NCI-H2196 (cell line): ENCODE measurements at regions not wholly inside any gene's neighbourhood (a gene's known extent, or its start where the extent isn't known, plus 50 kb on each side); places are given as distances from the start of the nearest gene placed in this dataset.
A peak's percentile ranks its signal among the peaks of the same experiment; 100 is the strongest.
"Not testable (repeated sequence)": the region's sequence is repeated elsewhere in the genome, so short reads cannot be mapped to it uniquely, and the experiment has no call there.

ENCODE experiments used
- DNase-seq: peaks from one replicate; lab custom pipeline; 2025; ENCODE audit not compliant: unreplicated experiment; lab: John Stamatoyannopoulos, UW

DNA sequence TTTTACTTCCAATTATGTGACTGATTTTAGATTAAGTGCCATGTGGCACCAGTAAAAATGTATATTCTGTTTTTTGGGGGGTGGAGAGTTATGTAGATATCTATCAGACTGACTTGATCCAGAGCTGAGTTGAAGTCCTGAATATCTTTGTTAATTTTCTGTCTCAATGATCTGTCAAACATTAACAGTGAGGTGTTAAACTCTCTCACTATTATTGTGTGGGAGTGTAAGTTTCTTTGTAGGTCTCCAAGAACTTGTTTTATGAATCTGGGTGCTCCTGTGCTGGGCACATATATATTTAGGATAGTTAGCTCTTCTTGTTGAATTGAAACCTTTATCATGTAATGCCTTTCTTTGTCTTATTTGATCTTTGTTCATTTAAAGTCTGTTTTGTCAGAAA is 276.5 kb upstream of the USP25 start:
- DNase-seq: no peak

DNA sequence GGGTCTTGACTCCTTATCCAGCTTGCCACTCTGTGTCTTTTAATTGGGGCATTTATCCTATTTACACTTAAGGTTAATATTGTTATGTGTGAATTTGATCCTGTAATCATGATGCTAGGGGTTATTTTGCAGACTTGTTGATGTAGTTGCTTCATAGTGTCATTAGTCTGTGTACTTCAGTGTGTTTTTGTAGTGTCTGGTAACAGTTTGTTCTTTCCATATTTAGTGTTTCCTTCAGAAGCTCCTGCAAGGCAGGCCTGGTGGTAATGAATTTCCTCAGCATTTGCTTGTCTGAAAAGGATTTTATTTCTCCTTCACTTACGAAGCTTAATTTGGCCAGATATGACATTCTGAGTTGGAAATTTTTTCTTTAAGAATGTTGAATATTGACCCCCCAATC is 276.0 kb upstream of the USP25 start:
- not testable (repeated sequence) for DNase-seq

DNA sequence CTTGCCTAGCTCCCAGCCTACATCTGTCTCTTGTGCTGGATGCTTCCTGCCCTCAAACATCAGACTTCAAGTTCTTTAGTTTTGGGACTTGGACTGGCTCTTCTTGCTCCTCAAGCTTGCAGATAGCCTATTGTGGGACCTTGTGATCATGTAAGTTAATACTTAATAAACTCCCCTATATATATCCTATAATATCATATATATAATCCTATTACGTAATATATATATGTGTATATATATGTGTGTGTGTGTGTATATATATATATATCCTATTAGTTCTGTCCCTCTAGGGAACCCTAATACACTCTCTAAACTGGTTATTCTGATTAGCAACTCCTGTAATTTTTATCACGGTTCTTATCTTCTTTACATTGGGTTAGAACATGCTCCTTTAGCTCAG is 274.9 kb upstream of the USP25 start:
- not testable (repeated sequence) for DNase-seq

DNA sequence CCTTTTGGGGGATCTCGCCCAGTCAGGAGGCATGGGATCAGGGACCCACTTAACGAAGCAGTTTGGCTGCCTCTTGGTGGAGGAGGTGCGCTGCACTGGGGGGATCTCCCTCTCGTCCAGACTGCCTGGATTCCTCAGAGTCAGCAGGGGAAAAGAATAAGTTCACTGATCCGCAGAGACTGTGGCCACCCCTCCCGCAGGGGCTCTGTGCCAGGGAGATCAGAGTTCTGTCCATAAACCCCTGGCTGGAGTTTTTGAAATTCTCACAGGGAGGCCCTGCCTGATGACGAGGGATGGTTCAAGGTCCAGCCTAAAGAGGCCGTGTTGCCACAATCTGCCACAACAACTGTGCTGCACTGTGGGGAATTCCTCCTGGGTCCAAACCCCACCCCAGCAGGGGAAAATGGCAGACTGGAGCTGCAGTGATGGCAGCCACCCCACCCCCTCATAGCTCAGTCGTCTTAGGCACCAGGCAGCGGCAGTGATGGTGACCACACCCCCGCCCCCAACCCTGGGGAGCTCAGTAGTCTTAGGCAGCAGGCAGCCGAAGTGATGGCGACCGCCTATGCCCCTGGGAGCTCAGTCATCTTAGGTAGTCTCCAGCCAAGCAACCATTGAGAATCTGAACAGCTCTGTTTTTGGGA is 273.8 kb upstream of the USP25 start:
- no peak for DNase-seq

DNA sequence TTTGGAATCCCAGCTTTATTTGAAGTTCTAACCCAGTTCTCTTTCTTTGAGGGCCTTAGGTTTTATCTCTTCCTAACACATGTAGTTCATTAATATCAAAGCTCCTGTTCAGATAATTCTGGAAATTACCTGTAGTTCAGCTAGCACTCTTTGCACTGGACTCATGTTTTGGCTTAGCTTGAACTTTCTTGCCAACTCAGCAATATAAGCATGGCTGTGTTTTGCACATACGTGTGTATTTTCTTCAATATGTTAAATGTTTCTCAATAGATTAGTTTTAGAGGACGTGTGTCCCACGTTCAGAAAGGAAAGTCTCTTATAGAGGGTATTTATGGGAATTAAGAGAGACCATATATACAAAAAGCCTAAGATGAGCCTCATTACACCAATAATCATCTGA is 271.8 kb upstream of the USP25 start:
- DNase-seq: no peak

DNA sequence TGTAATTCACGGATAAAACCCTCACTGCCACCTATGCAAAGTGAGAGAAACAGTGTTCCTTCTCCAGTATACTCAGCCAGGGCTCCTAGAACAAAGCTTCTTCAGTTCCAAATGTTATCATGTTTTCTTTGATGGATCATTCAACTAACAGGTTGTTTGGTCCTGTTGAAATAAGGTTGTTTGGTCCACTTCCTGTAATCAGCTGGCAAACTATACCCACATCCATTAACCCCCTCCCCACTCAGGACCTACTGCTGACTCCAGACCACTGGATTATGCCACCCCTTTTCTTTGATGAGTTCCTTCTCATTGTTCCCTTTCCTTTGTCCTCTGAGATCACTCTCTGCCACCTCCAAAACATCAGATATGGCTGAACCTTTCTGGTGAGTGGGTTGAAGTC is 267.7 kb upstream of the USP25 start:
- no peak for DNase-seq

DNA sequence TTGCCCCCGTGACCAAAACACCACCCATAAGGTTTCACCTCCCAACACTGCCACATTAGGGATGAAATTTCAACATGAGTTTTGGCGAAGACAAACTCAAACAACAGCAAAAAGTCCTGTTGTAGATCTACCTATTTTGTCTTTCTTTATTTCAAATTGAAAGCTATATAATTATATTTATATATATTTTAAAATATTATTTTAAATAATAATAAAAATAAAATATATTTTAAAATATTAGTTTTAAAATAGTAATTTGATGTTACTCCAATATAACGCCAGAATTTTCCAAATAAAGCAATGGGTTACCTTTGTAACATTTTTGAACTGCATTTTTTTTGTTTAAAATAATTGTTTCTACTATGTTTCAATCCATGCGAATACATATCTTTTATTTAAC is 263.5 kb upstream of the USP25 start:
- DNase-seq: no peak

DNA sequence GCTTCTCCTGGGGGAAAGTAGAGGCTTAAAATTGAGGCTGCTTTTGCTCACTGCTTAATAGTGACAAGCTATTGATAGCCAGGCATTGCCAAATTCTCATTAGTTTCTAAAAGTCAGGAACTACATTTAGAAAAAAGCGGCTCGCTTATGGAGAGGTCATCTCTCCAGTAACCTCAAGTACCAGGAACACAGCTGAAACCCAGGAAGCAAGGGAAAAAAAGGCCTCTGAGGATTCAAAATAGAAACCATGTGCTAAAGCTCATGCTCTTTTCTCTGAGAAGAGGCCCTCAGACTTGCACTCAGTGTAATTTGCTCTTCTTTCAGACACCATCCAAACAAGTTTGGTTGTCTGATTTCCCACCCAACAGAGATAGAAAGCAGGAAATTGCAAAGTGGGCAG is 261.4 kb upstream of the USP25 start:
- peak; percentile 30 for DNase-seq

DNA sequence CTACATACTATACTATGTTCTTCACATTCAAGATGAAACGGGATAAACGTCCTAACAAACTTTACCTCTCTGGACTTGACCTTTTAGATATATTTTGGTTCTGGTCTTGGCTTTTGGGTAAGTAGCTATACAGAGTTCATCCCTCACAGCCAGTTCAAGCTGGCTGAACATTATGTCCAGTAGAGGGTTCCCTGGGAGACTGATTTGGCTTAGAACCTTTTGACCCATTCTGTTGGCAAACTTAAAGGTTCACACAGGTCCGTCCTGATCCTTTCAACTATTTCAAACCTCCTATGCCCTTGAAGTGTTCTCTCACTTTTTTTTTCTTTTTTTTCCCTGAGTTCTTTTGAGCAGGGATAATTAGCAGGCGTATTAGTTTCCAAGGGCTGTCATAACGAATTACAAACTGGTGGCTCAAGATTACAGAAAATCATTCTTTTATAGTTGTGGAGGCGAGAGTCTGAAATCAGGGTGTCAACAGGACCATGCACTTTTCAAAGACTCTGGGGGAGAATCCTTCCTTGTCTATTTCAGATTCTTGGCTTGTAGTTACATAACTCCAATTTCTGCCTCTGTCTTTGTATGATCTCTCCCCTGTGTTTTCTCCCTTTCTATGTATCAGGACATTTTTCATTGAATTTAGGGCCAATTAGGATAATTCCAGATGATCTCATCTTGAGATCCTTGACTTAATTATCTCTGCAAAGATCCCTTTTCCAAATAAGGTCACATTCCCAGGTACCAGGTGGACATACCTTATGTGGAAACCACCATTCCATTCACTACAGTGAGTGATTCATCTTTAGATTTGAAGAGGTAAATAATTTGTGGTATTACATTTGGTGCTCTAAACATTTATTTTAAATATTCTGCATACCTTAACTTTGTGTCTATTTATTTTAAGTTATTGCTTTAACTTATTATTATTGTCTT is 257.4 kb upstream of the USP25 start:
- DNase-seq: no peak

DNA sequence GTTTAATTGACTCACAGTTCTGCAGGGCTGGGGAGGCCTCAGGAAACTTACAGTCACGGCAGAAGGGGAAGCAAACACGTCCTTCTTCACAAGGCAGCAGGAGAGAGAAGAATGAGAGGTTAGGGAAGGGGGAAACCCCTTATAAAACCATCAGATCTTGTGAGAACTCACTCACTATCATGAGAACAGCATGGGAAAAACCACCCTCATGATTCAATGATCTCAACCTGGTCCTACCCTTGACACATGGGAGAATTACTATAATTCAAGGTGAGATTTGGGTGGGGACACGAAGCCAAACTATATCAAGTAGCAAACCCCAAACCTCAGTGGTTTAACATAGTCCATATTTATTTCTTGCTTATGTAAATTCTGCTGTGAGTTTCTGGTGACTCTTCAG is 252.0 kb upstream of the USP25 start:
- DNase-seq: not testable (repeated sequence)

DNA sequence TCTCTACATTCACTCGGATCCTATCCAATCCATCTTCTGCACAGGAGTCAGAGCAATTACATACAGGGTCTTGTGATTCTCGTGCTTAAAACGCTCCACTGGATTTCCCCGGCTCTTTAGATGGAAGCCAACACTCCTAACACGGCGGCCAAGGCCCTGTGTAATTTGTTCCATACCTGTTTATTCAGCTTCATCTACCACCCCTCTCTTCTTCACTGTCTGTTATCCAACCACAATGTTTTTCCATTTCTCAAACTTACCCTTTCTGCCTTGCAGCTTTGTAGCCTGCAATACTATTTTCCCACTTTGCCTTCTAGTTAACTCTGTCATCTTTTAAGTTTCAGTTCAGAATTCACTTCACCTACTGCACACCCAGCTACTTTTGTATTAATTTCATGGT is 249.6 kb upstream of the USP25 start:
- DNase-seq: no peak

DNA sequence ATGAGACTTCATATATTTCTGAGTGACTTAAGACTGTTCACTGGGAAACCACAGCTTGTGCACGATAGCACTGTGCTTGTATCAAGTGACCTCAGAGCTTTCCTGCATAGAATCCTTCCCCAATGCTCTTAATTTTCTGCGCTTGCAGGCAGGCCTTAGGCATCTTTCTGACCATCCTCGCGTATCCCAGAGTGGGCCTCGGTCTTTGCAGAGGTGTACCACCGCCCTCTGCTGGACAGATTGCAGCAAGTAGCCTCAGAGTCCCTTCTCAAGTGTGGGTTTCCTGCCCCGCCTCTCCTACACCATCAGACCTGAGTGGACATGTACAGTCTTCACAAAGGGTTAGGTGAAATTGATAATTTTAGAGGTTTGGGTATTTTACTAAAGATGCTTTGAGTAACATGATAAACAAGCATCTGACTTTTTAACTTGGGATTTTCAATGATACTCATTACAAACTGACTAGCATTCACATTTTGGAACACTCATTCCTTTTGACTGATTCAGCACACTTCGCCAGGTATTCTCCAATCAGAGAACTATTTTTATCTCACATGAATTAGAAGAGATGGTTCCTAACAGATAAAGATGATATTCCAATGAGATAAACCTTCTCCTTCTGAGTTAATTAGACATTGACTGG is 246.5 kb upstream of the USP25 start:
- peak; percentile 89 for DNase-seq

DNA sequence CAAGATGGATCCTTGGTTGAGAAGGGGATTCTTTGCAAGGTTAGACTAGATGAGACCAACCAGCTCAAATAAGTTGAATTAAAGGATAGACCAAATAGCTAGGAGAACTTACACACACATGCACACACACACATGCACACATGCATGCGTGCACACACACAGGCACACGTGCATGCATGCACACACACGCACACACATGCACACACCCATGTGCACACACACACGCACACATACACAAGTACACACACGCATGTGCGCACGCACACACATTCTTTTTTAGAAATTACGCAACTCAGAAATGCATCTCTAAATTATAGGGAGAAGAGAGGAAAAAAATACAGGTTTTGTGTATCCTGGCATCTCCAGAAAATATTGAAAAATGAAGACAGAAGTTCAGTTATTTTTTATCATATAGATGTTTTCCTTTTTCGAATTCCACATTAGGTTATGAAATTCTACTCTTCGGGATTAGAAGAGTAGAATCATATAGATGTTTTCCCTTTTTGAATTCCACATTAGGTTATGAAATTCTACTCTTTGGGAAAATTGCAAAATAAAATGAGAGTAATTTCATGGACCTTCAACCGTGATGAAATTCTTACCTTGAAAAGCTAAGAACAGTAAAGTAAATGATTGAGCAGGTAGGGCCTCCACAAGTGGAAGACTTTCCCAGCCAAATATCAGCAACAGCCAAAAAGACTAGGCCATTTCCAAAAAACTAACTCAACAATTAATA is 243.2 kb upstream of the USP25 start:
- DNase-seq: no peak

DNA sequence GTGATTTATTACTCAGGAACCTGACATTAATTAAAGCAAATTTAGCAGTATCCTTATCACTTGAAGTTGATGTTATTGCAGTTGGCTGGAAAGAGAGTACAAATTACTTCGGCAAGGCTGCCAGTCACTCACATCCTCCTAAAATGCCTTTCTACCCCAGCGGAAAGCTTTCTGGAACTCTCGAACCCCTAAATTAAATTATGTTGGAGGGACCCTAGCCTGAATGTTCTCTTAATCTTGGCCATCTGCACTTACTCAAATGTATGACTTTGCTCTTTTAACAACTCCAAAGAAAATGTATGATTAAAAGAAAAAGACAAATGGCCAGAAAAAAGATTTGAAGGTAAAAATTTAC is 242.6 kb upstream of the USP25 start:
- no peak for DNase-seq

DNA sequence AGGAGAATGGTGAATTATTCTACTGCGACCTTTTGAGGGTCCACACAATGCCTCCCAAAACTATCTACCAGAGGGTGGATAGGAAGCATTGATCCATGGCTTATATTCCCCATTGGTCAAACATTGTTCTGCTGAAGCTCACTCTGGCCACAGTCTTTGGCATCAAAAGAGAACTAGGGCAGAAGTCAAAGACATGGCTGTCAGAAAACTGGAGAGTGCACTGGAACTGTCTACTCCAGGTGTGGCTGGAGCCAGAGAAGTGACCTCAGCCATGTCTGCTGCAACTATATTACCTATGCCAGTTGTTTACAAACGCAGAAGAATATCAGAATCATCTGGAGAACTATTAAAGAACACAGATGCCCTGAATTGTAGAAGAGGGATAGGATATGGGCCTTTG is 238.7 kb upstream of the USP25 start:
- DNase-seq: no peak

DNA sequence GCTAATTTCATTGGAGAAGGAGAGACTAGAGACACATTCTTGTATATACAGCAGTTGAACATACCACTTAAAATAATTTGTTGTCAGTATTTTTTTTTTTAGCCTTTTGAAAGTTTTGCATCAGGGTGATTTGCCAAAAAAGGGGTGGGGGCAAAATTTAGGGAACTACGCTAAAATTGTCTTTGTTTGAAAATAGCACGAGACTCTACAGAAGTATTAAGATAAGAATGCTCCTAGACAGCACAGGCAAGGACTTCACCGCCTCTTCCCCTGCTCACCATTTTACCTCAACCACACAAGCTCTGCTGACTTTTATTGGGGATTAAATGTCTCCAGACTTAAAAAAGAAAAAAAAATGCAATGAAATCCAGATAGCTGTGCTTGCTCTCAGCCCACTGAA is 236.1 kb upstream of the USP25 start:
- DNase-seq: no peak

DNA sequence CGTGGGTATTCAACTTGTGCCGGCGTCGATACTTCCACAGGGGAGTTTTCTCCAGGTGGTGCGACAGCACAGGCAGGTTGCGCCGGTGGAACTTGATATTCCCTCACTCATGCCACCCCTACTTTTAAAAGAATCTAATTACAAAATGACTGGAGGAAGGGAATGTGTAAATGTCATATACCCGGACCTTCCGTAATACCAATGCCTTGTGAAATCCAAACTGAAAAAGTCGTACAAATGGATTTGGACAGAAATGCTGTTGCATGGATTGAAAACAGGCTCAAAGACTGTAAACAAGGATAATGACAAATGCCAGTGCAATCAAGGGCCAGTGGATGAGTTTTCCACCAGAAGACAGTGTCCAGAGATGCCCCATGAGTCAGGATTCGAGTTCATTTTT is 235.3 kb upstream of the USP25 start:
- DNase-seq: no peak

DNA sequence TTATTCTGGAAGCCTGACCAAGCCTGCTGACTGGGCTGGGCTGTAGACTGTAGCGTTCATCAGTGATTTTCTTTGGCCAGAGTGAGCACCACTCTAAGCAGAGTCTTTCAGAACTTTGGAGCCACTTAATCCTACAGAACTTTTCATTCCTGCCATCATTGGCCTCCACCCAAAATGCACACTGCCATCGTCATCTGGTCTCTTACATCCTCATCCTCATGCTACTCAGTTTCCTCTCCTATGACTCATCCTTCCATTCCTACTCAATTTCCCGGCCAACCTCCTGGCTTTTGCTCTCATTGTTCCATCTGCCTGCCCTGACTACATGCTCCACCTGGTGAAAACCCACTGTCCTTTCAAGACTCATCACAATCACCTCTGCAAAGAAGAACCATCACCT is 233.8 kb upstream of the USP25 start:
- no peak for DNase-seq

DNA sequence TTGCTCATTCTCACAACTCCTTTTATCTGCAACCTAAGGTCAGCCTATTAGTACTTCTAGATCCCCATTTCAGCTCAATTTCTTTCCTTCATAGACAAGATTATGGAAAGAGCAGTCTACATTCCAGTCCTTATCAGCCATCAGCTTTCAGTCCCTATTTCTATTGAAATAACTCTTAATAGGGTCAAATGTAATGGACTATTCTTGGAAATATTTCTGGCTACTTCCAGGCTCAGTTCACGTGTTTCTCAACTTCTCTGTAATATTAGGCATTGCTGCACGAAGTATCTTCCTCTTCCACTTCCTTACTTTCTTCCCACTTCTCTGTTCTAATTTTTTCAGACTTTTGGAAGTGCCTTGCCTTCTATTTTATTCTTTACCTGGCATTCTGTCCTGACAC is 232.9 kb upstream of the USP25 start:
- DNase-seq: no peak

DNA sequence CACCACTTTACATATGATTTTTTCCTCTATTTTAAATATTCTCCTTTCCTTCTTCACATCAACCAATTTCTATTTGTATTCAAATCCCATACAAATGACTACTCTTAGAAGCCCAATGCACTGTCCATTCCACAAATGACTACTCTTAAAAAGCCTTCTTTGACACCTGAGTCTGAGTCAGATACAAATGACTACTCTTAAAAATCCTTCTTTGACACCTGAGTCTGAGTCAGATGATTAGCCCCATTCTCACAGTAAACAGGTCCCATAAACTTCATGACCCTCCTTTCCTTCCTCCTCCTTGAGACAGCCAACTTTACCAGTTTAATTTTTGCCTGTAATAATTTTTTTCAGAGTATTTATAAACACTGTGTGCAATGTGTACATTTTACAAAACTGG is 231.3 kb upstream of the USP25 start:
- no peak for DNase-seq

DNA sequence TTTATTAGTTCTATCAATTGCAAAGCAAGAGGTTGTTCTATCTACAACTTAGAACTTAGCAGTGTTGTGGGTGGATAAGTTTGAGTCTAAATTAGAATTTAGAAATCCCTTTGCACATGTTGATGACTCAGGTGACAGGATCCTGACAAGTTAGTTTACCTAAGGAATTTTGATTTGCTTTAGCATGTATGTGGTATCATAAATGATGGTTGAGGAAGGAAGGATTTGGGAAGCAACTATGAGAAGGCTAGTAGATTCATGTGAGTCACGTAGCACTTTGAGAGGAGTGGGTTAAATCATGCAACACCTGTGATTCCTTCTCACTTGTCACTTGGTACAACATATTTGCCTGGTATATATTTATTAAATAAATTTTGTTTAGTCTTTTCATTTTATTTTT is 223.7 kb upstream of the USP25 start:
- DNase-seq: no peak

DNA sequence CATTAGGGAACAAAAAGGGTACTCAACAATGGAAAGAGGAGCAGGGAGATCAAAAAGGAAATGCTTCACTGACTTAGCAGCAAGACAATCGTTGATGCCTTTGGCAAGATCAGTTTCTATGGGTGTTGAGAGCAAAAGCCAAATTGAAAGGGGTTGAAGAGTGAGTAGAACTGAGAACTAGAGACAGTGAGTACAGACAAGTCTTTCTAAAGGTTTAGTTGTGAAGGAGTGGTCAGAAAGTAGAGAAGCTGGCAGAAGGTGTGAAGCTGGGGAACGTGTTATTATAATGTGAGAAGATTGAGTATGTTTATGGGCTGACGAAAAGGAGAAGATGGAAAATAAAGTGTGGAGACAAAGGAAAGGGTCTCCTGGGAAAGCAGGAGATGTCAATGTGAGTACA is 221.2 kb upstream of the USP25 start:
- DNase-seq: no peak
